HepG2 (cell line): ENCODE measurements at regions not wholly inside any gene's neighbourhood (a gene's known extent, or its start where the extent isn't known, plus 50 kb on each side); places are given as distances from the start of the nearest gene placed in this dataset.

Source experiments
- ATAC-seq: fragments of 200-7000 bp; cut with Tn5 transposase; 3 replicates; pipeline ENCODE4 v1.9.1; 2020; ENCODE audit warnings: mild to moderate bottlenecking, moderate library complexity
- BruUV-seq: library from RNA; stranded (reverse); fragments of 400-500 nt; replicated peaks from 2 replicates; lab custom pipeline; 2021; lab: Mats Ljungman, UMichigan
- CTCF ChIA-PET: fragments of 300-600 bp; formaldehyde crosslinking; extraction: SDS; loops from one replicate; lab custom pipeline; 2021; ENCODE audit warnings: low total read pairs, inconsistent platforms, low intra/inter-chr PET ratio; lab: Yijun Ruan, JAX
- POLR2A ChIA-PET: fragments of 350-600 bp; sonication (Branson Sonifier 250); formaldehyde crosslinking; loops from one replicate; lab custom pipeline; 2020; ENCODE audit warnings: antibody characterized with exemption, inconsistent platforms; lab: Yijun Ruan, JAX
- DNase-seq: peaks from one replicate; pipeline ENCODE4 v3.0.0-alpha.2; 2015; ENCODE audit warnings: low spot score
- FAIRE-seq: peaks from 3 replicates; lab custom pipeline; 2011; peaks lifted over from hg19 to GRCh38; lab: Jason Lieb, UNC
- H2AFZ ChIP-seq: one replicate; pipeline ENCODE4 v1.6.1; 2011; ENCODE audit warnings: low read length, inconsistent platforms
- H3K27ac ChIP-seq: fragments of 300-600 bp; 3 replicates; pipeline ENCODE4 v1.8.0; 2011; ENCODE audit warnings: mixed run types, mild to moderate bottlenecking, mixed read lengths, low read length, inconsistent platforms; ENCODE audit not compliant: insufficient read depth; ENCODE audit errors: extremely low read length
- H3K27me3 ChIP-seq, 2 experiments: fragments of 200-600 bp in 1 of 2; 2 replicates in 1 of 2; 3 replicates in 1 of 2; pipeline versions ENCODE4 v1.6.0 to v1.8.0; 2011; ENCODE audit warnings: low read length in 2 of 2, mild to moderate bottlenecking in 2 of 2, moderate library complexity in 2 of 2, inconsistent platforms in 1 of 2; ENCODE audit not compliant: insufficient read depth in 2 of 2, control insufficient read depth in 1 of 2
- H3K36me3 ChIP-seq, 2 experiments: fragments of 200-600 bp in 1 of 2; replicated peaks in 1 of 2; 2 replicates in 1 of 2; 3 replicates in 1 of 2; pipeline versions ENCODE4 v1.5.1 to v1.8.0; 2011; ENCODE audit warnings: low read length in 2 of 2, inconsistent platforms in 1 of 2; ENCODE audit not compliant: insufficient read depth in 2 of 2, control insufficient read depth in 1 of 2
- H3K4me1 ChIP-seq: 2 replicates; pipeline ENCODE4 v1.5.1; 2012; ENCODE audit warnings: low read length, inconsistent platforms; ENCODE audit not compliant: insufficient read depth
- H3K4me2 ChIP-seq: 2 replicates; pipeline ENCODE4 v1.6.0; 2011; ENCODE audit warnings: low read depth, low read length, inconsistent platforms
- H3K4me3 ChIP-seq, 3 experiments: fragments of 200-600 bp in 1 of 3; sonication (generic), shearing (Covaris generic) in 1 of 3; replicated peaks in 1 of 3; 2 replicates each; pipeline ENCODE4 v1.5.1; 2011 to 2016; ENCODE audit warnings: low read length in 3 of 3, inconsistent platforms in 2 of 3, low read depth in 2 of 3, mild to moderate bottlenecking in 2 of 3, control low read depth in 1 of 3, mixed read lengths in 1 of 3; ENCODE audit not compliant: insufficient read depth in 1 of 3
- H3K79me2 ChIP-seq: one replicate; pipeline ENCODE4 v1.6.1; 2011; ENCODE audit warnings: low read length, inconsistent platforms; ENCODE audit not compliant: insufficient read depth
- H3K9ac ChIP-seq: 2 replicates; pipeline ENCODE4 v1.6.0; 2011; ENCODE audit warnings: mild to moderate bottlenecking, low read depth, low read length, inconsistent platforms; ENCODE audit not compliant: insufficient read depth
- H3K9me3 ChIP-seq: 2 replicates; pipeline ENCODE4 v1.5.1; 2012; ENCODE audit warnings: mild to moderate bottlenecking, low read length
- H4K20me1 ChIP-seq: 2 replicates; pipeline ENCODE4 v1.6.0; 2011; ENCODE audit warnings: inconsistent platforms, mild to moderate bottlenecking, low read length, moderate library complexity; ENCODE audit not compliant: insufficient read depth
- LRRFIP1 ChIP-seq: sonication (generic); formaldehyde crosslinking; conservative IDR thresholded peaks from 2 replicates; pipeline ENCODE4 v1.4.0; 2020; ENCODE audit warnings: missing genetic modification reagents
- SOX13 ChIP-seq, 3 experiments: fragments of 450-650 bp in 1 of 3; sonication (generic) in 1 of 3; formaldehyde crosslinking in 1 of 3; IDR thresholded peaks in 2 of 3; conservative IDR thresholded peaks in 1 of 3; 2 replicates each; pipeline versions ENCODE4 v1.5.0 to v1.6.1; 2016 to 2020; ENCODE audit warnings: antibody characterized with exemption in 1 of 3, mild to moderate bottlenecking in 1 of 3, missing compliant biosample characterization in 1 of 3, missing genetic modification reagents in 1 of 3, moderate library complexity in 1 of 3
- TRAFD1 ChIP-seq: sonication (generic); formaldehyde crosslinking; IDR thresholded peaks from 2 replicates; pipeline ENCODE4 v1.5.1; 2020; ENCODE audit warnings: missing genetic modification reagents, mild to moderate bottlenecking, borderline replicate concordance
- ZMYM3 ChIP-seq: sonication (generic); formaldehyde crosslinking; IDR thresholded peaks from 2 replicates; pipeline ENCODE4 v1.5.1; 2020; ENCODE audit warnings: mild to moderate bottlenecking, missing genetic modification reagents
- ZNF350 ChIP-seq: sonication (generic); formaldehyde crosslinking; IDR thresholded peaks from 2 replicates; pipeline ENCODE4 v1.4.0; 2020; ENCODE audit warnings: mild to moderate bottlenecking, low read depth, missing genetic modification reagents, borderline replicate concordance
- ZNF354B ChIP-seq: sonication (generic); formaldehyde crosslinking; IDR thresholded peaks from 2 replicates; pipeline ENCODE4 v1.8.0; 2022; ENCODE audit warnings: mild to moderate bottlenecking, missing genetic modification reagents
- ZNF644 ChIP-seq: IDR thresholded peaks from 2 replicates; pipeline ENCODE4 v1.6.1; 2016; ENCODE audit warnings: low read depth
- WGBS: methylation state at CpG from one replicate; pipeline ENCODE4 v1.1.6; 2017; ENCODE audit warnings: low lambda C conversion rate; 5-methylcytosine and 5-hydroxymethylcytosine counted together
- in situ Hi-C: cut with HindIII; loops from 2 replicates; pipeline ENCODE4 v1.10.0; 2017; ENCODE audit warnings: low pct_unique_long_range_greater_than_20kb; ENCODE audit not compliant: extremely low pct_ligation_motif_present
- intact Hi-C: fragments of 100-400 bp; cut with micrococcal nuclease; formaldehyde crosslinking; loops from one replicate; pipeline ENCODE4 v1.10.0; 2022; ENCODE audit not compliant: unreplicated experiment
- TF ChIP-seq, protein P1 (sequence below): sonication (generic); formaldehyde crosslinking; IDR thresholded peaks from 2 replicates; pipeline ENCODE4 v1.4.0; 2020; ENCODE audit warnings: missing genetic modification reagents
- TF ChIP-seq, protein P2 (sequence below): sonication (generic); formaldehyde crosslinking; IDR thresholded peaks from 2 replicates; pipeline ENCODE4 v1.9.0; 2022; ENCODE audit warnings: low read depth, missing genetic modification reagents

DNA sequence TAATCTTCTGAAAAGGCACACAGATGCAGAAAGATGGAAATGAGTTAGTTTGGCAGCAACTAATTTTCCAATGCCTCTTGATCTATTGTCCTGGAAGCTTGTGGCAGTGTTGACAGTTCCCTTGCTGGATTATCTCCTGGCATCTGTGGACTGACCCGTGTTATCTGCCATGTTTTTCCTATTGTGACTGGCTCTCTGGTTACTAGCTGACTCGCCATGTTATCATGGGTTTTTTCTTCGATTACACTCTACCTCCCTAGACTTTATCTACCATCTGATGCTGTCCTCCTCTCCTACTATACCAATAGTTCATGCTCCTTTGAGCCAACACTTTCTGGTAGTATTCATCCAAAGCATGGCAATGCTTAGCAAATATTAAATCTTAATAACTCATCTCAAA is 63.3 kb upstream of the FLRT2 start:
- CTCF ChIA-PET = no interaction called here
- H3K27ac ChIP-seq = no peak overlapping the region
- no peaks in the 10 kb centered on the region for H4K20me1 ChIP-seq
- H3K36me3 ChIP-seq = no peaks in the 10 kb centered on the region
- POLR2A ChIA-PET = no interaction called here
- BruUV-seq = no TSS peak
- TF ChIP-seq TRAFD1 (CRISPR knock-in tag) (no peak), ZMYM3 (CRISPR knock-in tag) (no peak), ZNF644 (CRISPR knock-in tag) (peak; percentile 24; the same call in 1 of the 2 replicates), SOX13 (IDR thresholded peaks at IDR 0.05) (no peak), SOX13 (CRISPR knock-in tag; conservative IDR thresholded peaks at IDR 0.05 in 1 of 2, IDR thresholded peaks at IDR 0.05 in 1 of 2) (peak in 1 of 2 experiments; percentile 18; a peak in 1 of 4 replicates)
- DNase-seq = no peak
- H3K4me2 ChIP-seq = no peak overlapping the region
- in situ Hi-C loops = no loop called here
- no peak overlapping the region for H3K9ac ChIP-seq
- no peak overlapping the region for H2AFZ ChIP-seq
- ATAC-seq = no peak
- FAIRE-seq = no peak
- peaks cover 56% of the 10 kb centered on the region for H3K9me3 ChIP-seq
- WGBS = 4% methylated on average over 3 of the region's 3 CpGs
- no peaks in the 10 kb centered on the region for H3K27me3 ChIP-seq
- no peaks in the 10 kb centered on the region for H3K79me2 ChIP-seq
- H3K4me3 ChIP-seq = no peak overlapping the region
- H3K4me1 ChIP-seq = peaks cover 3% of the 10 kb centered on the region; the same call in 1 of the 2 replicates
- intact Hi-C loops = no loop called here

- H3K27ac ChIP-seq = no peak overlapping the region
- WGBS = 6% methylated on average over 2 of the region's 2 CpGs
- H3K9ac ChIP-seq = no peak overlapping the region
- BruUV-seq = no TSS peak
- peak; percentile 6 for DNase-seq
- H3K4me3 ChIP-seq = no peak overlapping the region
- H2AFZ ChIP-seq = no peak overlapping the region
- H3K9me3 ChIP-seq = peaks cover 38% of the 10 kb centered on the region
- CTCF ChIA-PET = no interaction called here
- intact Hi-C loops (no loop called here), in situ Hi-C loops (no loop called here)
- H3K36me3 ChIP-seq = no peaks in the 10 kb centered on the region
- H3K4me1 ChIP-seq = peaks cover 10% of the 10 kb centered on the region; the same call in 1 of the 2 replicates
- no peaks in the 10 kb centered on the region for H4K20me1 ChIP-seq
- POLR2A ChIA-PET = no interaction called here
- no peaks in the 10 kb centered on the region for H3K27me3 ChIP-seq
- ATAC-seq = peak; percentile 26; the same call in 1 of the 3 replicates
- no peak overlapping the region for H3K4me2 ChIP-seq
- no peaks in the 10 kb centered on the region for H3K79me2 ChIP-seq
- no peak for FAIRE-seq
- TF ChIP-seq ZNF350 (CRISPR knock-in tag) (no peak), ZNF354B (CRISPR knock-in tag) (no peak), LRRFIP1 (CRISPR knock-in tag) (no peak)
- TF ChIP-seq, protein P1, sequence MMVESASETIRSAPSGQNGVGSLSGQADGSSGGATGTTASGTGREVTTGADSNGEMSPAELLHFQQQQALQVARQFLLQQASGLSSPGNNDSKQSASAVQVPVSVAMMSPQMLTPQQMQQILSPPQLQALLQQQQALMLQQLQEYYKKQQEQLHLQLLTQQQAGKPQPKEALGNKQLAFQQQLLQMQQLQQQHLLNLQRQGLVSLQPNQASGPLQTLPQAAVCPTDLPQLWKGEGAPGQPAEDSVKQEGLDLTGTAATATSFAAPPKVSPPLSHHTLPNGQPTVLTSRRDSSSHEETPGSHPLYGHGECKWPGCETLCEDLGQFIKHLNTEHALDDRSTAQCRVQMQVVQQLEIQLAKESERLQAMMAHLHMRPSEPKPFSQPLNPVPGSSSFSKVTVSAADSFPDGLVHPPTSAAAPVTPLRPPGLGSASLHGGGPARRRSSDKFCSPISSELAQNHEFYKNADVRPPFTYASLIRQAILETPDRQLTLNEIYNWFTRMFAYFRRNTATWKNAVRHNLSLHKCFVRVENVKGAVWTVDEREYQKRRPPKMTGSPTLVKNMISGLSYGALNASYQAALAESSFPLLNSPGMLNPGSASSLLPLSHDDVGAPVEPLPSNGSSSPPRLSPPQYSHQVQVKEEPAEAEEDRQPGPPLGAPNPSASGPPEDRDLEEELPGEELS (CRISPR knock-in tag) = no peak
- TF ChIP-seq, protein P2, sequence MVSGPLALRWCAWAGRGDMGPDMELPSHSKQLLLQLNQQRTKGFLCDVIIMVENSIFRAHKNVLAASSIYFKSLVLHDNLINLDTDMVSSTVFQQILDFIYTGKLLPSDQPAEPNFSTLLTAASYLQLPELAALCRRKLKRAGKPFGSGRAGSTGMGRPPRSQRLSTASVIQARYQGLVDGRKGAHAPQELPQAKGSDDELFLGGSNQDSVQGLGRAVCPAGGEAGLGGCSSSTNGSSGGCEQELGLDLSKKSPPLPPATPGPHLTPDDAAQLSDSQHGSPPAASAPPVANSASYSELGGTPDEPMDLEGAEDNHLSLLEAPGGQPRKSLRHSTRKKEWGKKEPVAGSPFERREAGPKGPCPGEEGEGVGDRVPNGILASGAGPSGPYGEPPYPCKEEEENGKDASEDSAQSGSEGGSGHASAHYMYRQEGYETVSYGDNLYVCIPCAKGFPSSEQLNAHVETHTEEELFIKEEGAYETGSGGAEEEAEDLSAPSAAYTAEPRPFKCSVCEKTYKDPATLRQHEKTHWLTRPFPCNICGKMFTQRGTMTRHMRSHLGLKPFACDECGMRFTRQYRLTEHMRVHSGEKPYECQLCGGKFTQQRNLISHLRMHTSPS (CRISPR knock-in tag) = no peak
Measured at GRCh38 chr14:85468816-85469215, 61.1 kb upstream of the FLRT2 start.
